GM12878 (cell line): ENCODE measurements at regions not wholly inside any gene's neighbourhood (a gene's known extent, or its start where the extent isn't known, plus 50 kb on each side); places are given as distances from the start of the nearest gene placed in this dataset.

Experiments used
- EP300 ChIP-seq, 2 experiments: fragments of 150-350 bp in 1 of 2; IDR thresholded peaks; 2 replicates each; pipeline ENCODE4 v1.6.1; 2011 to 2012; ENCODE audit warnings: low read depth in 2 of 2, low read length in 2 of 2, borderline replicate concordance in 1 of 2, improper control_type of control experiment in 1 of 2, inconsistent platforms in 1 of 2; ENCODE audit not compliant: control insufficient read depth in 1 of 2
- FOS ChIP-seq: IDR thresholded peaks from 3 replicates; pipeline ENCODE4 v1.6.1; 2011; ENCODE audit warnings: borderline replicate concordance; ENCODE audit not compliant: insufficient read length; ENCODE audit errors: extremely low read depth
- IRF4 ChIP-seq: IDR thresholded peaks from 2 replicates; pipeline ENCODE4 v1.6.1; 2011; ENCODE audit warnings: low read depth, low read length
- JUND ChIP-seq: IDR thresholded peaks from 2 replicates; pipeline ENCODE4 v1.6.1; 2012; ENCODE audit warnings: low read depth, mild to moderate bottlenecking, low read length, improper control_type of control experiment, moderate library complexity
- MYC ChIP-seq: IDR thresholded peaks from 2 replicates; pipeline ENCODE4 v1.6.1; 2011; ENCODE audit warnings: mild to moderate bottlenecking, low read length, moderate library complexity, inconsistent platforms; ENCODE audit not compliant: insufficient read depth, insufficient replicate concordance, insufficient read length, severe bottlenecking
- POLR2AphosphoS5 ChIP-seq: IDR thresholded peaks from 2 replicates; pipeline ENCODE4 v1.6.1; 2011; ENCODE audit warnings: mild to moderate bottlenecking, low read length, inconsistent platforms
- TCF12 ChIP-seq: IDR thresholded peaks from 2 replicates; pipeline ENCODE4 v1.6.1; 2011; ENCODE audit warnings: low read depth, mild to moderate bottlenecking, low read length
- TF ChIP-seq, protein P1 (sequence below), 3 experiments: IDR thresholded peaks in 2 of 3; conservative IDR thresholded peaks in 1 of 3; 2 replicates each; pipeline ENCODE4 v1.5.1; 2011; ENCODE audit warnings: low read depth in 3 of 3, low read length in 3 of 3, mild to moderate bottlenecking in 3 of 3, control low read depth in 2 of 3, moderate library complexity in 2 of 3, inconsistent platforms in 1 of 3, mixed read lengths in 1 of 3; ENCODE audit not compliant: control insufficient read depth in 2 of 3, insufficient read depth in 1 of 3; ENCODE audit errors: extremely low read depth in 1 of 3
- TF ChIP-seq, protein P2 (sequence below): IDR thresholded peaks from 2 replicates; pipeline ENCODE4 v1.6.1; 2011; ENCODE audit warnings: low read depth, mild to moderate bottlenecking, low read length, moderate library complexity, borderline replicate concordance; ENCODE audit errors: extremely low read depth

DNA sequence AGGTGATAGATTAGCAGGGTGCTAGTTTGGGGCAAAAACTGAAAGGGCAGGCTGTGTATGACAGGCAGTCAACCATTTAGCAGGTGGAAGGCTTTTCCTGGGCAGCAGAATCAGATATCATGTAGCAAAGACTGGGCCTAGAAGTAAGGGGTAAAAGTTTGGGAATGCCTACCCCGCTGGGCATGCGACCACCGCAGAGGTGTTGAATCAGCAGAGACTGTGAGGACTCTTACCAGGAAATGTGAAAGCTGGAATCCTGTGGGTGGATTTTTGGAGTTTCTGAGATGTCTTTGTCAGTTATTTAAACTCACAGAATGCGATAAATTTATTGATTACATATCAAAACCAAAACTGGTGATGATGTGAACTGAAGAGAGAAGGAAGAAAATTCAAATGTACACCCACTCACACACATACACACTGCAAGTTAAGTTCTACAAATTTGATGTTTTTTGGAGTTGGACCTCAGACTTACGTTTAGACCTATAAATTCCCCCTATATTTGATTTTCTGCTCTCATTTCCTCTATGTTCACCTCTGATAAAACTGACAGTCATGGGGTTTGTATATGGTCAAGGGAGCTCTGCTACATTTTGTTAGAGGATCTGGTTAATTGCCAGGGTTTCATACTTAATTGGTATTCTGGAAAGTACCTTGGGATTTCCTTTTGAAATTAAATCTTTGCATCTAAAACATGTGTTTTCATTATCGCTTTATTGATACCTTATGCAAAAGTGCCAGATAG, 333.6 kb downstream of the CSNK1G3 start:
- no peak for TF ChIP-seq EP300 (IDR thresholded peaks at IDR 0.05; ENCODE audit: borderline replicate concordance in 1 of 2, control insufficient read depth in 1 of 2, low read depth in 2 of 2, low read length in 2 of 2)
- TF ChIP-seq, protein P1, sequence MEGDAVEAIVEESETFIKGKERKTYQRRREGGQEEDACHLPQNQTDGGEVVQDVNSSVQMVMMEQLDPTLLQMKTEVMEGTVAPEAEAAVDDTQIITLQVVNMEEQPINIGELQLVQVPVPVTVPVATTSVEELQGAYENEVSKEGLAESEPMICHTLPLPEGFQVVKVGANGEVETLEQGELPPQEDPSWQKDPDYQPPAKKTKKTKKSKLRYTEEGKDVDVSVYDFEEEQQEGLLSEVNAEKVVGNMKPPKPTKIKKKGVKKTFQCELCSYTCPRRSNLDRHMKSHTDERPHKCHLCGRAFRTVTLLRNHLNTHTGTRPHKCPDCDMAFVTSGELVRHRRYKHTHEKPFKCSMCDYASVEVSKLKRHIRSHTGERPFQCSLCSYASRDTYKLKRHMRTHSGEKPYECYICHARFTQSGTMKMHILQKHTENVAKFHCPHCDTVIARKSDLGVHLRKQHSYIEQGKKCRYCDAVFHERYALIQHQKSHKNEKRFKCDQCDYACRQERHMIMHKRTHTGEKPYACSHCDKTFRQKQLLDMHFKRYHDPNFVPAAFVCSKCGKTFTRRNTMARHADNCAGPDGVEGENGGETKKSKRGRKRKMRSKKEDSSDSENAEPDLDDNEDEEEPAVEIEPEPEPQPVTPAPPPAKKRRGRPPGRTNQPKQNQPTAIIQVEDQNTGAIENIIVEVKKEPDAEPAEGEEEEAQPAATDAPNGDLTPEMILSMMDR (IDR thresholded peaks at IDR 0.05 in 2 of 3, conservative IDR thresholded peaks at IDR 0.05 in 1 of 3; ENCODE audit: control insufficient read depth in 2 of 3, extremely low read depth in 1 of 3, insufficient read depth in 1 of 3, low read depth in 3 of 3, low read length in 3 of 3), result no peak
- TF ChIP-seq IRF4, result no peak
- TF ChIP-seq JUND, result no peak
- TF ChIP-seq TCF12, result no peak
- TF ChIP-seq, protein P2, sequence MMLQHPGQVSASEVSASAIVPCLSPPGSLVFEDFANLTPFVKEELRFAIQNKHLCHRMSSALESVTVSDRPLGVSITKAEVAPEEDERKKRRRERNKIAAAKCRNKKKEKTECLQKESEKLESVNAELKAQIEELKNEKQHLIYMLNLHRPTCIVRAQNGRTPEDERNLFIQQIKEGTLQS, result no peak
- TF ChIP-seq FOS, result no peak
- TF ChIP-seq MYC, result no peak
- TF ChIP-seq POLR2AphosphoS5, result no peak
